ENCODE measurements at regions not wholly inside any gene's neighbourhood (a gene's known extent, or its start where the extent isn't known, plus 50 kb on each side); places are given as distances from the start of the nearest gene placed in this dataset.
A peak's percentile ranks its signal among the peaks of the same experiment; 100 is the strongest.

DNA sequence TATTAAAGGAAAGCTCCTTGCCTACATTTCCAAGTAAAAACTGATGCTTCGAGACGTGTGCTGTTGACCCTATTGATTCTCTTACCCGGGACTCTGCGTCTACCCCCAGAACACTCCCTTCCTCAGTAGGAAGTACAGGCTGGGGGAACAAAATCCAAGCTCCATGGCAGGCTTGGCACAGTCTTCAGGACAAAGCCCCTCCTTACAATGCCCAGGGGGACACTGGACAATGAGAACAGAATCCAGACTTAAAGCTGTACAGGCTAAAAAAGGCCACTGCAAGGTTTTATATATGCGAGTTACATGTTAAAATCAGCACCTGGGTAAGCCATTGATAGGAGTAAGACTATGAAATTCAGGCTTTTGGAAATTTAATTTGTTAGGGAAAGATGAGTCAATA is 250.6 kb upstream of the DAPK1 start:
- H3K27ac Mint-ChIP-seq (ENCODE audit: unreplicated experiment) = no peak overlapping the region
- no peaks in the 10 kb centered on the region for H3K27me3 Mint-ChIP-seq (ENCODE audit: unreplicated experiment)
- TF ChIP-seq, protein P1, sequence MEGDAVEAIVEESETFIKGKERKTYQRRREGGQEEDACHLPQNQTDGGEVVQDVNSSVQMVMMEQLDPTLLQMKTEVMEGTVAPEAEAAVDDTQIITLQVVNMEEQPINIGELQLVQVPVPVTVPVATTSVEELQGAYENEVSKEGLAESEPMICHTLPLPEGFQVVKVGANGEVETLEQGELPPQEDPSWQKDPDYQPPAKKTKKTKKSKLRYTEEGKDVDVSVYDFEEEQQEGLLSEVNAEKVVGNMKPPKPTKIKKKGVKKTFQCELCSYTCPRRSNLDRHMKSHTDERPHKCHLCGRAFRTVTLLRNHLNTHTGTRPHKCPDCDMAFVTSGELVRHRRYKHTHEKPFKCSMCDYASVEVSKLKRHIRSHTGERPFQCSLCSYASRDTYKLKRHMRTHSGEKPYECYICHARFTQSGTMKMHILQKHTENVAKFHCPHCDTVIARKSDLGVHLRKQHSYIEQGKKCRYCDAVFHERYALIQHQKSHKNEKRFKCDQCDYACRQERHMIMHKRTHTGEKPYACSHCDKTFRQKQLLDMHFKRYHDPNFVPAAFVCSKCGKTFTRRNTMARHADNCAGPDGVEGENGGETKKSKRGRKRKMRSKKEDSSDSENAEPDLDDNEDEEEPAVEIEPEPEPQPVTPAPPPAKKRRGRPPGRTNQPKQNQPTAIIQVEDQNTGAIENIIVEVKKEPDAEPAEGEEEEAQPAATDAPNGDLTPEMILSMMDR (IDR thresholded peaks at IDR 0.05) = no peak
- H3K4me3 Mint-ChIP-seq (ENCODE audit: unreplicated experiment) = no peak overlapping the region
- H3K36me3 Mint-ChIP-seq (ENCODE audit: unreplicated experiment) = peaks cover 4% of the 10 kb centered on the region
- peaks cover 7% of the 10 kb centered on the region for H3K4me1 Mint-ChIP-seq (ENCODE audit: unreplicated experiment)
- no peak for DNase-seq (ENCODE audit: extremely low spot score, unreplicated experiment)
- H3K9me3 Mint-ChIP-seq (ENCODE audit: unreplicated experiment) = peaks cover 10% of the 10 kb centered on the region

DNA sequence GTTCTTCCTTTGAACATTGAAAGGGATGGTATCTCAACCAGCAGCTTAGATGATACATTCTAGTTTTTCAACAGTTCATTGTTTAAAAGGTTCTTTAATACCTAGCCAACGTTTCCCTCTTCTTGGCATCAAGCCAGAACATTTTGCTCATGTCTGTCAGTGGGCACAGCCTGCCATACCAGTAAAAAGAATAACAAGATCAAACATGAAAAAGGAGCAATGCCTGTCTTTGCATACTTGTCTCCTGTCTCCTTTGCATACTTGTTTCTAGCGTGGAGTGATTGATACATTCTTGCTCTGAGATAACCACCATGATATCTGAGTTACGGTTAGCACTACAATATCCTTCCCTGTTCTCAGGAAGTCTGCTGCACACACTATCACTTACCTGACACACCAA is 248.6 kb upstream of the DAPK1 start:
- no peaks in the 10 kb centered on the region for H3K4me1 Mint-ChIP-seq (ENCODE audit: unreplicated experiment)
- no peak overlapping the region for H3K4me3 Mint-ChIP-seq (ENCODE audit: unreplicated experiment)
- H3K9me3 Mint-ChIP-seq (ENCODE audit: unreplicated experiment) = peaks cover 6% of the 10 kb centered on the region
- H3K27me3 Mint-ChIP-seq (ENCODE audit: unreplicated experiment) = no peaks in the 10 kb centered on the region
- TF ChIP-seq, protein P1 (IDR thresholded peaks at IDR 0.05) = no peak
- peaks cover 4% of the 10 kb centered on the region for H3K36me3 Mint-ChIP-seq (ENCODE audit: unreplicated experiment)
- no peak overlapping the region for H3K27ac Mint-ChIP-seq (ENCODE audit: unreplicated experiment)
- DNase-seq (ENCODE audit: extremely low spot score, unreplicated experiment) = no peak

DNA sequence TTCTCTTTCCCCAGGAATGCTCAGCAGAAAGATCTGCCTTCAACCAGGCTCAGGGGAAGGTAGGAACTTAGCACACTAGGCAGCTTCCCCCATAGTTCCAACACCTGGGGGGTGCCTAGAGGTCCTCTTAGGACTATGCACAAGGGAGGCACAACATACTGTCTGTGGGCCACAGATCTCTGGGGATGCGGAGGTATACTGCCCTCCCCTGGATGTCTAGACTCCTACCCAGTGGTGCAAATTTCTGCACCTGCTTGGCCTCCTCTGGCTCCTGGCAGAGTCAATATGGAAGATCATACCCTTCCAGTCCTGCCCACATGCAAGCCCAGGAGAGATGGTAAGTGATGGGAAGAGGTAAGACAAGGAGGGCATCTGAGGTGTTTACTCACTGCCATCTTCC is 247.5 kb upstream of the DAPK1 start:
- H3K4me3 Mint-ChIP-seq (ENCODE audit: unreplicated experiment) = no peak overlapping the region
- peaks cover 6% of the 10 kb centered on the region for H3K9me3 Mint-ChIP-seq (ENCODE audit: unreplicated experiment)
- TF ChIP-seq, protein P1 (IDR thresholded peaks at IDR 0.05) = no peak

DNA sequence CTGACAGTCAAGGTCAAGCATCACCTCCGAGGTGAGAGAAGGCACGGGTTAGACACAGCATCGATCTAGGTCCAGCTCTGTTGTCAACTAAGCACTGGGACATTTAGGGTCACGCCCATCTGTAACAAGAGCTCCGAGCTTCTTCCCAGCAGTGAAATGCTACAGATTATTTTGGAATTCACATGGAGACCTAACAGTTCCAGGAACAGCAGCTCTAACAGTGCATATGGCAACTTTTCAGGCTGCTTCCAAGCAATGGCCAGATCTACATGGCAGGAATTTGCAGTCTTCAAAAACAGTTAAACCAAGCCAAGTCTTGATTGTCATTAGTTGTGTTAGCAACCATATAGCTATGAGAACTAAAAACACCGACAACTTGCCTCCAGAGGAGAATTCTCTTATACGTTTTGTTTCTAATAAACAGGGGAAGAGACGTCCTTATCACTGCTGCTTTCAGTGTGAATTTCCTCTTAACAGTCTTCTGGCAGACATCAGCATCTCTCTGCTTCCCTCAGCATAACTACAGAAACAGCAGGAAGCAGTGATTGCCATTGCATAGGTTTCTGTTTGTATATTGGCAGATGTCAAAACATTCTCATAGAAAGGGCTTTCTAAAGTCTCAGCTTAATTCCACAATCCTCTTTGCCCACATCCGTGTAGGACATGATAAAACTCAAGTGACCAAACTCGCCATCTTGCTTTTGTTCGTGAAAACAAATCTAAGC is 242.1 kb upstream of the DAPK1 start:
- TF ChIP-seq, protein P1 (IDR thresholded peaks at IDR 0.05) = no peak
- DNase-seq (ENCODE audit: extremely low spot score, unreplicated experiment) = no peak
- Mint-ChIP-seq H3K36me3 (ENCODE audit: unreplicated experiment) (peaks cover 2% of the 10 kb centered on the region), H3K27me3 (ENCODE audit: unreplicated experiment) (no peaks in the 10 kb centered on the region), H3K4me3 (ENCODE audit: unreplicated experiment) (no peak overlapping the region), H3K9me3 (ENCODE audit: unreplicated experiment) (no peaks in the 10 kb centered on the region), H3K4me1 (ENCODE audit: unreplicated experiment) (peaks cover 55% of the 10 kb centered on the region), H3K27ac (ENCODE audit: unreplicated experiment) (peak overlapping the region; percentile 75)

More for the DNA sequence above, 247.5 kb upstream of the DAPK1 start:
- DNase-seq (ENCODE audit: extremely low spot score, unreplicated experiment) = no peak
- H3K27ac Mint-ChIP-seq (ENCODE audit: unreplicated experiment) = no peak overlapping the region
- no peaks in the 10 kb centered on the region for H3K27me3 Mint-ChIP-seq (ENCODE audit: unreplicated experiment)
- peaks cover 4% of the 10 kb centered on the region for H3K36me3 Mint-ChIP-seq (ENCODE audit: unreplicated experiment)
- peaks cover 5% of the 10 kb centered on the region for H3K4me1 Mint-ChIP-seq (ENCODE audit: unreplicated experiment)

DNA sequence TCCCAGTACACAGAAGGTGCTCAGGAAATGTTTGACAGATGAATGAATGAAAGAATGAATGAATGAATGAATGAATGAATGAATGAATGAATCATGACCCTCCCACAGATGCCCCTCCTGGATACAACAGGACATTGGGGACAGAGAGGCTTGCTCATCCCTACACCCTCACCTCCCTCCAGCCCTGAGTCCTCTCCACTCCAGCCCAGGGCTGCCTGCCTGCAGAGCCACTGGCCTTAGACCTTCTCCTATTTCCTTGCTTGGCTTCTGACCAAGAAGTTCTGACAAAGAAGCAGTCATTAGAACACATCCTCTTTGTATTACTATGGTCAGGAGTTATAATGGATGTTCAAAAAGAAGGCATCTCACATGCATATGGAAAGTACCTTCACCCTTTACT is 240.7 kb upstream of the DAPK1 start:
- Mint-ChIP-seq H3K27me3 (ENCODE audit: unreplicated experiment) (no peaks in the 10 kb centered on the region), H3K4me1 (ENCODE audit: unreplicated experiment) (peaks cover 55% of the 10 kb centered on the region), H3K4me3 (ENCODE audit: unreplicated experiment) (no peak overlapping the region), H3K9me3 (ENCODE audit: unreplicated experiment) (peaks cover 5% of the 10 kb centered on the region), H3K27ac (ENCODE audit: unreplicated experiment) (peak overlapping the region; percentile 60), H3K36me3 (ENCODE audit: unreplicated experiment) (peaks cover 3% of the 10 kb centered on the region)
- no peak for DNase-seq (ENCODE audit: extremely low spot score, unreplicated experiment)
- TF ChIP-seq, protein P1 (IDR thresholded peaks at IDR 0.05) = no peak
